Spleen (tissue), 11 donors: ENCODE measurements at regions not wholly inside any gene's neighbourhood (a gene's known extent, or its start where the extent isn't known, plus 50 kb on each side); places are given as distances from the start of the nearest gene placed in this dataset.

Source experiments
- DNase-seq: peaks from one replicate; pipeline ENCODE4 v3.0.0-alpha.2; 2020
- H3K27ac ChIP-seq, 8 donors: fragments of 200-600 bp; sonication (generic) in 7 of 8; 1 replicate in 4 of 8; 2 replicates in 4 of 8; pipeline versions ENCODE4 v1.5.0 to v1.8.0; 2016 to 2021; ENCODE audit warnings: inconsistent platforms in 4 of 8, mild to moderate bottlenecking in 4 of 8, moderate library complexity in 1 of 8
- H3K27me3 ChIP-seq, 7 donors: fragments of 200-600 bp; sonication (generic) in 6 of 7; replicated peaks in 1 of 7; 1 replicate in 4 of 7; 2 replicates in 3 of 7; pipeline versions ENCODE4 v1.5.0 to v1.8.0; 2016 to 2021; ENCODE audit warnings: inconsistent platforms in 3 of 7, mild to moderate bottlenecking in 1 of 7
- H3K36me3 ChIP-seq, 6 donors: fragments of 200-600 bp; sonication (generic) in 5 of 6; 1 replicate in 4 of 6; 2 replicates in 2 of 6; pipeline versions ENCODE4 v1.5.0 to v1.8.0; 2016 to 2021; ENCODE audit warnings: inconsistent platforms in 2 of 6
- H3K4me1 ChIP-seq, 6 donors: fragments of 200-600 bp; sonication (generic) in 5 of 6; 1 replicate in 3 of 6; 2 replicates in 3 of 6; pipeline versions ENCODE4 v1.5.0 to v1.8.0; 2016 to 2021; ENCODE audit warnings: inconsistent platforms in 3 of 6
- H3K4me3 ChIP-seq, 8 donors: fragments of 200-600 bp; sonication (generic) in 7 of 8; 1 replicate in 4 of 8; 2 replicates in 4 of 8; pipeline versions ENCODE4 v1.5.0 to v1.8.0; 2016 to 2021; ENCODE audit warnings: inconsistent platforms in 4 of 8, mild to moderate bottlenecking in 4 of 8, moderate library complexity in 2 of 8
- H3K9me3 ChIP-seq, 8 donors: fragments of 200-600 bp; sonication (generic) in 7 of 8; 1 replicate in 4 of 8; 2 replicates in 4 of 8; pipeline versions ENCODE4 v1.5.0 to v1.8.0; 2016 to 2021; ENCODE audit warnings: inconsistent platforms in 4 of 8
- POLR2AphosphoS5 ChIP-seq, 3 donors: sonication (generic); formaldehyde crosslinking; IDR thresholded peaks; one replicate each; pipeline ENCODE4 v1.5.1; 2017; ENCODE audit warnings: antibody characterized with exemption in 3 of 3
- WGBS, 5 donors: extraction: QIAGEN DNeasy Blood & Tissue Kit in 3 of 5; methylation state at CpG; one replicate each; pipeline versions ENCODE4 v1.1.5 to v1.1.7; 2013 to 2018; 5-methylcytosine and 5-hydroxymethylcytosine counted together
- intact Hi-C: fragments of 100-400 bp; cut with DNase I; formaldehyde crosslinking; loops from one replicate; pipeline ENCODE4 v1.15.0; 2023; ENCODE audit warnings: low total_unique reads
- TF ChIP-seq, protein P1 (sequence below), 11 experiments: fragments of 200-600 bp in 7 of 11; fragments of 450-650 bp in 4 of 11; sonication (generic) in 4 of 11; IDR thresholded peaks in 8 of 11; conservative IDR thresholded peaks in 3 of 11; 1 replicate in 7 of 11; 2 replicates in 4 of 11; pipeline versions ENCODE4 v1.4.0 to v1.8.0; 2016 to 2021; ENCODE audit warnings: antibody characterized with exemption in 11 of 11, inconsistent platforms in 4 of 11, mild to moderate bottlenecking in 1 of 11
- donor health status: healthy with polysubstance abuse.
- donor health status: DM: no; HTN: no; CAD: no; lungs with moderate emphysema.
- donor health status: DM: no; HTN: no; CAD: no.
- donor health status: Bipolar disorder and iron deficiency.
- donor health status: healthy.
- donor health status: DM: no; HTN: no; CAD: no.
- donor health status: DM: yes; HTN: yes; CAD: no.

DNA sequence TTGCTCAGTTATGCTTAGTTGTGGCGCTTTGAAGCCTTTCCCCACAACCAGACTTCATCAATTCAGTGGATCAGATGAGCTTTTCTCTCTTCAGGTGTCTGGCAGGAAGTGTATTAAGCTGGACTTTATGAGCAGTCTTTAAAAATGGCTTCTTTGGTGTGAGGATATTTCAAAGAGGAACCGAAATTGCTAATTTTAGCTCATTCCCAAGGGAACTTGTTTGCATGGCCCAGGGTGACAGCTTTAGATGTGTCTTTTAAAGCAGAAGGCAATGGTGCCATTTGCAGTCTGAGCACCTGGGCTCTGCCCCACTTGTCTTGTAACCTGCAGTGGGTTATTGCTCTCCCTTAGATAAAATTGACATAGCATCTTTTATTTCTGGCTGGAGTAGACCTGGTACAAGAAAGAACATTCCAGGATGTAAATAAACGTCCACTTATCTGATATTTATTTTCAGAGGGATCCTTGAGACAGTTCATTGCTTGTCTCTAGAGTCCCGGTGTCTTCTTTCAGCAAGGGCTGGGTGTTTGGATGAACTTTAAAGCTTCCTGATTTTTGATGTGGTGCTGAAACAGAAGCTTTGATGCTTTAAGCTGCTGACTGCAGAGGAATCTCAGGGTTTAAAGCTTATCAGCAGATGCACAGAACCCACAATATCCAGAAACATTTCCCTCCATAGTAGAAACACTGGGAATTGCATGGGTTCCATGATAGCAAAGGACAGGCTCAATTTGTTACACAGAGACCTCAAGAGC, 241.7 kb downstream of the ADGRL2 start:
- no peaks in the 10 kb centered on the region for H3K9me3 ChIP-seq
- DNase-seq: no peak

More for the DNA sequence above, 241.7 kb downstream of the ADGRL2 start:
- H3K27me3 ChIP-seq: no peaks in the 10 kb centered on the region
- WGBS, 5 donors: 65 to 73% (median 68%) methylated on average over 4 of the region's 4 CpGs
- H3K27ac ChIP-seq: no peak overlapping the region
- H3K4me1 ChIP-seq: no peaks in the 10 kb centered on the region
- no peaks in the 10 kb centered on the region for H3K36me3 ChIP-seq
- H3K4me3 ChIP-seq: no peak overlapping the region
- TF ChIP-seq POLR2AphosphoS5 (IDR thresholded peaks at IDR 0.05): no peak
- TF ChIP-seq, protein P1, sequence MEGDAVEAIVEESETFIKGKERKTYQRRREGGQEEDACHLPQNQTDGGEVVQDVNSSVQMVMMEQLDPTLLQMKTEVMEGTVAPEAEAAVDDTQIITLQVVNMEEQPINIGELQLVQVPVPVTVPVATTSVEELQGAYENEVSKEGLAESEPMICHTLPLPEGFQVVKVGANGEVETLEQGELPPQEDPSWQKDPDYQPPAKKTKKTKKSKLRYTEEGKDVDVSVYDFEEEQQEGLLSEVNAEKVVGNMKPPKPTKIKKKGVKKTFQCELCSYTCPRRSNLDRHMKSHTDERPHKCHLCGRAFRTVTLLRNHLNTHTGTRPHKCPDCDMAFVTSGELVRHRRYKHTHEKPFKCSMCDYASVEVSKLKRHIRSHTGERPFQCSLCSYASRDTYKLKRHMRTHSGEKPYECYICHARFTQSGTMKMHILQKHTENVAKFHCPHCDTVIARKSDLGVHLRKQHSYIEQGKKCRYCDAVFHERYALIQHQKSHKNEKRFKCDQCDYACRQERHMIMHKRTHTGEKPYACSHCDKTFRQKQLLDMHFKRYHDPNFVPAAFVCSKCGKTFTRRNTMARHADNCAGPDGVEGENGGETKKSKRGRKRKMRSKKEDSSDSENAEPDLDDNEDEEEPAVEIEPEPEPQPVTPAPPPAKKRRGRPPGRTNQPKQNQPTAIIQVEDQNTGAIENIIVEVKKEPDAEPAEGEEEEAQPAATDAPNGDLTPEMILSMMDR (IDR thresholded peaks at IDR 0.05 in 8 of 11, conservative IDR thresholded peaks at IDR 0.05 in 3 of 11): no peak
- intact Hi-C loops: no loop called here
